K562 (cell line): ENCODE measurements at regions not wholly inside any gene's neighbourhood (a gene's known extent, or its start where the extent isn't known, plus 50 kb on each side); places are given as distances from the start of the nearest gene placed in this dataset.
"Not testable (repeated sequence)": the region's sequence is repeated elsewhere in the genome, so short reads cannot be mapped to it uniquely, and the experiment has no call there.

Experiments
- ATAC-seq: fragments of 200-7000 bp; cut with Tn5 transposase; 3 replicates; pipeline ENCODE4 v1.9.1; 2020; ENCODE audit warnings: moderate library complexity
- BruUV-seq: library from RNA; stranded (reverse); fragments of 400-500 nt; replicated peaks from 2 replicates; lab custom pipeline; 2021; lab: Mats Ljungman, UMichigan
- CTCF ChIA-PET: fragments of 300-600 bp; formaldehyde crosslinking; extraction: SDS; loops from one replicate; lab custom pipeline; 2021; ENCODE audit warnings: low intra/inter-chr PET ratio; lab: Yijun Ruan, JAX
- POLR2A ChIA-PET: fragments of 300-600, 350-650 bp; sonication (Branson Sonifier 250); formaldehyde crosslinking; extraction: SDS; loops from one replicate; lab custom pipeline; 2021; ENCODE audit warnings: antibody characterized with exemption, inconsistent platforms; lab: Yijun Ruan, JAX
- DNase-seq, 4 experiments: peaks; one replicate each; pipeline versions ENCODE4 v3.0.0 to v3.0.0-alpha.2; 2011 to 2018; ENCODE audit warnings: low spot score in 3 of 4, mixed read lengths in 3 of 4; ENCODE audit errors: extremely low read depth in 1 of 4
- FAIRE-seq: peaks from 2 replicates; lab custom pipeline; 2011; peaks lifted over from hg19 to GRCh38; lab: Jason Lieb, UNC
- H2AFZ ChIP-seq: 2 replicates; pipeline ENCODE4 v1.6.0; 2011; ENCODE audit warnings: low read depth, low read length, control low read depth, inconsistent platforms
- H3K27ac ChIP-seq: fragments of 200-600 bp; 3 replicates; pipeline ENCODE4 v1.8.0; 2011; ENCODE audit warnings: low read depth, mild to moderate bottlenecking, control low read depth, inconsistent platforms, low read length, moderate library complexity, mixed read lengths; ENCODE audit errors: extremely low read depth
- H3K27me3 ChIP-seq, 2 experiments: fragments of 300-600 bp in 1 of 2; 2 replicates in 1 of 2; 3 replicates in 1 of 2; pipeline versions ENCODE4 v1.6.0 to v1.8.0; 2011; ENCODE audit warnings: inconsistent platforms in 2 of 2, low read length in 2 of 2, mild to moderate bottlenecking in 1 of 2, mixed read lengths in 1 of 2, moderate library complexity in 1 of 2; ENCODE audit not compliant: control insufficient read depth in 2 of 2, insufficient read depth in 2 of 2
- H3K36me3 ChIP-seq: fragments of 300-600 bp; 3 replicates; pipeline ENCODE4 v1.8.0; 2011; ENCODE audit warnings: mild to moderate bottlenecking, low read length, inconsistent platforms; ENCODE audit not compliant: control insufficient read depth, insufficient read depth
- H3K4me1 ChIP-seq, 2 experiments: fragments of 200-600 bp in 1 of 2; replicated peaks in 1 of 2; 2 replicates in 1 of 2; 3 replicates in 1 of 2; pipeline versions ENCODE4 v1.5.1 to v1.8.0; 2011; ENCODE audit warnings: inconsistent platforms in 2 of 2, low read length in 2 of 2, mild to moderate bottlenecking in 1 of 2, mixed read lengths in 1 of 2, moderate library complexity in 1 of 2; ENCODE audit not compliant: control insufficient read depth in 2 of 2, insufficient read depth in 2 of 2
- H3K4me2 ChIP-seq: 2 replicates; pipeline ENCODE4 v1.6.1; 2011; ENCODE audit warnings: low read length, control low read depth, inconsistent platforms, mixed read lengths; ENCODE audit not compliant: insufficient read depth
- H3K4me3 ChIP-seq: fragments of 200-600 bp; sonication (generic), shearing (Covaris generic); 2 replicates; pipeline ENCODE4 v1.5.1; 2016; ENCODE audit warnings: control low read depth, inconsistent platforms
- H3K79me2 ChIP-seq: fragments of 200-600 bp; 3 replicates; pipeline ENCODE4 v1.8.0; 2011; ENCODE audit warnings: low read length, inconsistent platforms; ENCODE audit not compliant: control insufficient read depth, insufficient read depth
- H3K9ac ChIP-seq, 2 experiments: 2 replicates each; pipeline versions ENCODE4 v1.6.0 to v1.6.1; 2011; ENCODE audit warnings: low read depth in 2 of 2, low read length in 2 of 2, control low read depth in 1 of 2, inconsistent platforms in 1 of 2, mild to moderate bottlenecking in 1 of 2, mixed read lengths in 1 of 2; ENCODE audit not compliant: insufficient read depth in 1 of 2
- H3K9me1 ChIP-seq: one replicate; pipeline ENCODE4 v1.6.0; 2011; ENCODE audit warnings: inconsistent platforms, mild to moderate bottlenecking, low read length, moderate library complexity; ENCODE audit not compliant: control insufficient read depth, insufficient read depth
- H3K9me3 ChIP-seq: replicated peaks from 2 replicates; pipeline ENCODE4 v1.5.1; 2011; ENCODE audit warnings: low read depth, low read length, inconsistent platforms; ENCODE audit not compliant: control insufficient read depth, insufficient read depth
- H4K20me1 ChIP-seq: replicated peaks from 2 replicates; pipeline ENCODE4 v1.6.1; 2011; ENCODE audit warnings: low read length, inconsistent platforms, mixed read lengths; ENCODE audit not compliant: control insufficient read depth, insufficient read depth
- C11orf30 ChIP-seq: fragments of 450-650 bp; IDR thresholded peaks from 2 replicates; pipeline ENCODE4 v1.6.1; 2016; ENCODE audit warnings: low read depth, mild to moderate bottlenecking
- MAFF ChIP-seq: IDR thresholded peaks from 2 replicates; pipeline ENCODE4 v1.6.1; 2012; ENCODE audit warnings: low read length, improper control_type of control experiment
- MAFG ChIP-seq: fragments of 450-650 bp; conservative IDR thresholded peaks from 2 replicates; pipeline ENCODE4 v1.6.1; 2016; ENCODE audit warnings: missing genetic modification characterization, missing compliant biosample characterization
- MAFK ChIP-seq: IDR thresholded peaks from 2 replicates; pipeline ENCODE4 v1.6.1; 2011; ENCODE audit warnings: low read length, improper control_type of control experiment
- RFX7 ChIP-seq: fragments of 250-450 bp; sonication (Bioruptor Pico); IDR thresholded peaks from 2 replicates; pipeline ENCODE4 v1.5.1; 2021; ENCODE audit warnings: mild to moderate bottlenecking
- ZNF134 ChIP-seq: fragments of 250-450 bp; sonication (Bioruptor Pico); conservative IDR thresholded peaks from 2 replicates; pipeline ENCODE4 v1.4.0; 2020
- ZNF316 ChIP-seq: fragments of 450-650 bp; IDR thresholded peaks from 2 replicates; pipeline ENCODE4 v1.6.1; 2016
- WGBS: fragments of 100-300 bp; shearing (Covaris generic); methylation state at CpG from one replicate; pipeline ENCODE4 v1.1.6; 2016; ENCODE audit warnings: low coverage, mixed read lengths; ENCODE audit not compliant: insufficient coverage; ENCODE audit errors: missing lambda C conversion rate; 5-methylcytosine and 5-hydroxymethylcytosine counted together
- in situ Hi-C: fragments of 300-500 bp; cut with MboI; formaldehyde crosslinking; loops from 4 replicates; pipeline ENCODE4 v1.15.0; 2018; ENCODE audit warnings: inconsistent platforms, mixed read lengths
- intact Hi-C: fragments of 100-400 bp; cut with micrococcal nuclease; formaldehyde crosslinking; loops from 2 replicates; pipeline ENCODE4 v1.14.2; 2022
- TF ChIP-seq, protein P1 (sequence below): fragments of 250-450 bp; sonication (Bioruptor Pico); IDR thresholded peaks from 2 replicates; pipeline ENCODE4 v1.5.0; 2020; ENCODE audit warnings: mild to moderate bottlenecking, borderline replicate concordance

DNA sequence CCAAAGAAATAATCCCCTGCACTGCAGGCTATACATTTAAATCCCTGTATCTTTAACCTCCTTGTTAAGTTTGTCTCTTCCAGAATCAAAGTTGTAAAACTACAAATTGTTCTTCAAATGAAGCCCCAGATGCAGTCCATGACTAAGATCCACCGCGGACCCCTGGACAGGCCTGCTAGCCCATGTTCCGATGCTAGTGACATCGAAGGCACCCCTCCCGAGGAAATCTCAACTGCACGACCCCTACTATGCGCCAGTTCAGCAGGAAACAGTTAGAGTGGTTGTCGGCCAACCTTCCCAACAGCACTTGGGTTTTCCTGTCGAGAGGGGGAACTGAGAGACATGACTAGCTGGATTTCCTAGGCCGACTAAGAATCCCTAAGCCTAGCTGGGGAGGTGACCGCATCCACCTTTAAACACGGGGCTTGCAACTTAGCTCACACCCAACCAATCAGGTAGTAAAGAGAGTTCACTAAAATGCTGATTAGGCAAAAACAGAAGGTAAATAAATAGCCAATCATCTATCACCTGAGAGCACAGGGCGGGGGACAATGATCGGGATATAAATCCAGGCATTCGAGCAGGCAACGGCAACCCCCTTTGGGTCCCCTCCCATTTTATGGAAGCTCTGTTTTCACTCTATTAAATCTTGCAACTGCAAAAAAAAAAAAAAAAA lies 523.9 kb downstream of the REEP3 start:
- H4K20me1 ChIP-seq, H3K79me2 ChIP-seq, ATAC-seq, BruUV-seq, CTCF ChIA-PET, H2AFZ ChIP-seq, in situ Hi-C loops, H3K9me1 ChIP-seq, H3K4me3 ChIP-seq, H3K4me2 ChIP-seq, H3K9me3 ChIP-seq, FAIRE-seq, H3K4me1 ChIP-seq, DNase-seq, intact Hi-C loops, H3K36me3 ChIP-seq, H3K27ac ChIP-seq, H3K27me3 ChIP-seq, H3K9ac ChIP-seq, POLR2A ChIA-PET: not testable (repeated sequence)
- TF ChIP-seq MAFF: peak; percentile 89
- TF ChIP-seq MAFG (tag): peak; percentile 83
- peak; percentile 86 for TF ChIP-seq ZNF316
- peak; percentile 75 for TF ChIP-seq C11orf30
- TF ChIP-seq MAFK: peak; percentile 89
- WGBS: under 1% methylated on average over 16 of the region's 16 CpGs

DNA sequence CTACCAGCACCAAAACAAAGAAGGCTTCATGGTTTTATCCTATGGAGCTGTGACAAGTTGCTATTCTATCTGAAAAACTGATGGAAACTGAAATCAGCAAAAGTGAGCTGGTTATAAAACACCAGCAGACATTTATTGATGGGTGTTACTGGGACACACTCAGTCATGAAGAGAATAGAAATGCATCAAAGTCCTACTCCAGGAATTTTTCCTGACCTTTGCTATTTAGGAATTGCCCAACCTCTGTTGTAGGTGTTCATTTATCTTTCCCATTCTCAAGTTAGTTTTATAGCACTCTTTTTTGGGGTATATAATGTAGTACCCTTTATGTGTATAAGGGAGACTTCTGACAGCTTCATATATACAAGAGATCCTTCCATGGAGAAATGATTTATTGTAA lies 533.2 kb downstream of the REEP3 start:
- intact Hi-C loops: no loop called here
- TF ChIP-seq, protein P1, sequence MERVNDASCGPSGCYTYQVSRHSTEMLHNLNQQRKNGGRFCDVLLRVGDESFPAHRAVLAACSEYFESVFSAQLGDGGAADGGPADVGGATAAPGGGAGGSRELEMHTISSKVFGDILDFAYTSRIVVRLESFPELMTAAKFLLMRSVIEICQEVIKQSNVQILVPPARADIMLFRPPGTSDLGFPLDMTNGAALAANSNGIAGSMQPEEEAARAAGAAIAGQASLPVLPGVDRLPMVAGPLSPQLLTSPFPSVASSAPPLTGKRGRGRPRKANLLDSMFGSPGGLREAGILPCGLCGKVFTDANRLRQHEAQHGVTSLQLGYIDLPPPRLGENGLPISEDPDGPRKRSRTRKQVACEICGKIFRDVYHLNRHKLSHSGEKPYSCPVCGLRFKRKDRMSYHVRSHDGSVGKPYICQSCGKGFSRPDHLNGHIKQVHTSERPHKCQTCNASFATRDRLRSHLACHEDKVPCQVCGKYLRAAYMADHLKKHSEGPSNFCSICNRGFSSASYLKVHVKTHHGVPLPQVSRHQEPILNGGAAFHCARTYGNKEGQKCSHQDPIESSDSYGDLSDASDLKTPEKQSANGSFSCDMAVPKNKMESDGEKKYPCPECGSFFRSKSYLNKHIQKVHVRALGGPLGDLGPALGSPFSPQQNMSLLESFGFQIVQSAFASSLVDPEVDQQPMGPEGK (CRISPR knock-in tag): no peak
- TF ChIP-seq ZNF134 (CRISPR knock-in tag): no peak
- no peak for TF ChIP-seq RFX7
- Histone ChIP-seq H3K9ac (no peak overlapping the region), H3K27me3 (no peaks in the 10 kb centered on the region), H3K4me2 (no peak overlapping the region), H3K4me3 (no peak overlapping the region), H3K36me3 (no peaks in the 10 kb centered on the region), H3K9me3 (no peaks in the 10 kb centered on the region), H3K4me1 (no peaks in the 10 kb centered on the region), H4K20me1 (no peaks in the 10 kb centered on the region; the same call in 1 of the 2 replicates), H3K27ac (no peak overlapping the region), H2AFZ (no peak overlapping the region), H3K79me2 (no peaks in the 10 kb centered on the region), H3K9me1 (no peaks in the 10 kb centered on the region)
- no TSS peak for BruUV-seq
- in situ Hi-C loops: no loop called here
- CTCF ChIA-PET: no interaction called here
- ATAC-seq (no peak), FAIRE-seq (no peak), DNase-seq (no peak)
- POLR2A ChIA-PET: interaction anchor here (1.4 kb wide), 1 partner anchor 25 kb away, joined by 3 read pairs; no protein-coding TSS in a partner anchor
